GM23248 (cell line): ENCODE measurements at regions not wholly inside any gene's neighbourhood (a gene's known extent, or its start where the extent isn't known, plus 50 kb on each side); places are given as distances from the start of the nearest gene placed in this dataset.
"Not testable (repeated sequence)": the region's sequence is repeated elsewhere in the genome, so short reads cannot be mapped to it uniquely, and the experiment has no call there.

Experiments
- DNase-seq: peaks from one replicate; pipeline ENCODE4 v3.0.0-alpha.2; 2015
- H2AFZ ChIP-seq: fragments of 200-600 bp; sonication (generic); 2 replicates; pipeline ENCODE4 v1.6.1; 2016; ENCODE audit warnings: antibody characterized with exemption
- H3F3A ChIP-seq: fragments of 200-600 bp; sonication (generic); 2 replicates; pipeline ENCODE4 v1.6.1; 2016; ENCODE audit warnings: mild to moderate bottlenecking, antibody characterized with exemption, mixed run types; ENCODE audit not compliant: insufficient read depth
- H3K27ac ChIP-seq: fragments of 200-600 bp; sonication (generic); 2 replicates; pipeline ENCODE4 v1.5.1; 2016; ENCODE audit warnings: mild to moderate bottlenecking
- H3K27me3 ChIP-seq: fragments of 200-600 bp; sonication (generic); replicated peaks from 2 replicates; pipeline ENCODE4 v1.6.1; 2016; ENCODE audit warnings: mild to moderate bottlenecking; ENCODE audit not compliant: insufficient read depth
- H3K36me3 ChIP-seq: fragments of 200-600 bp; sonication (generic); 2 replicates; pipeline ENCODE4 v1.6.1; 2016; ENCODE audit warnings: low read depth, mild to moderate bottlenecking
- H3K4me1 ChIP-seq: fragments of 200-600 bp; sonication (generic); 2 replicates; pipeline ENCODE4 v1.6.1; 2016; ENCODE audit warnings: mild to moderate bottlenecking; ENCODE audit not compliant: insufficient read depth
- H3K4me2 ChIP-seq: fragments of 200-600 bp; sonication (generic); one replicate; pipeline ENCODE4 v1.6.1; 2016; ENCODE audit warnings: mild to moderate bottlenecking; ENCODE audit not compliant: unreplicated experiment
- H3K4me3 ChIP-seq: fragments of 200-600 bp; sonication (generic); 2 replicates; pipeline ENCODE4 v1.5.1; 2016; ENCODE audit warnings: mild to moderate bottlenecking
- H3K79me2 ChIP-seq: fragments of 200-600 bp; sonication (generic); 2 replicates; pipeline ENCODE4 v1.6.1; 2016; ENCODE audit warnings: mild to moderate bottlenecking; ENCODE audit not compliant: insufficient read depth
- H3K9ac ChIP-seq: fragments of 200-600 bp; sonication (generic); 2 replicates; pipeline ENCODE4 v1.6.1; 2016; ENCODE audit warnings: mild to moderate bottlenecking
- H3K9me2 ChIP-seq: fragments of 200-600 bp; sonication (generic); 2 replicates; pipeline ENCODE4 v1.6.1; 2016; ENCODE audit warnings: mixed run types, mild to moderate bottlenecking, moderate library complexity; ENCODE audit not compliant: insufficient read depth
- H3K9me3 ChIP-seq: fragments of 200-600 bp; sonication (generic); one replicate; pipeline ENCODE4 v1.6.1; 2017; ENCODE audit warnings: low read depth
- H4K20me1 ChIP-seq: fragments of 200-600 bp; sonication (generic); 2 replicates; pipeline ENCODE4 v1.6.0; 2016; ENCODE audit not compliant: insufficient read depth
- EZH2 ChIP-seq: fragments of 200-600 bp; sonication (generic); IDR thresholded peaks from 2 replicates; pipeline ENCODE4 v1.6.1; 2018; ENCODE audit warnings: antibody characterized with exemption, mild to moderate bottlenecking; ENCODE audit not compliant: insufficient read depth, poor library complexity, severe bottlenecking
- EZH2phosphoT487 ChIP-seq: fragments of 200-600 bp; sonication (generic); IDR thresholded peaks from 2 replicates; pipeline ENCODE4 v1.6.1; 2018; ENCODE audit warnings: antibody characterized with exemption, moderate library complexity, mild to moderate bottlenecking, low read depth; ENCODE audit not compliant: insufficient read depth
- WGBS, 2 experiments: methylation state at CpG; one replicate each; pipeline ENCODE4 v1.1.6; 2015 to 2017; ENCODE audit warnings: low lambda C conversion rate in 2 of 2, low coverage in 1 of 2; ENCODE audit errors: missing lambda C conversion rate in 2 of 2; 5-methylcytosine and 5-hydroxymethylcytosine counted together
- in situ Hi-C: fragments of 300-500 bp; cut with MboI; formaldehyde crosslinking; loops from 2 replicates; pipeline ENCODE4 v1.15.0; 2020

DNA sequence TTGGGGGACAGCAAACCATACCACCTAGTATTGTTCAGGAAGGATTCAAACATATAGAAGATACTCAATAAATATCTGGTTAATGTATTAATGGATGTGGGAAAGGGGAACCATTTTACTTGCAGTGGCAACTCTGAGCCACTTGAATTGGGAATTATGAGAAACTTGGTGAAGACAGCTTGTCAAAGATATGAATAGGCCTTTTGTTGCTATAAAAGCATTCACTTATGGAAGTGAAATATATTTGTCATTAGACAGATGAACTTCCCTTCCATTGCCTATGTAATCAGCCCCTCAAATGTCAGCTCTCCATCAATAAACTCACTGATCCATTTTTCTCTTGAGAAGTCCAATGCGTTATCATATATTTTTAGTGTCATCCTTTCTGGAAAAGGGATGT lies 56.1 kb downstream of the GPR85 start:
- H4K20me1 ChIP-seq: no peaks in the 10 kb centered on the region
- H3K9ac ChIP-seq: no peak overlapping the region
- DNase-seq: no peak
- no peaks in the 10 kb centered on the region for H3K79me2 ChIP-seq
- no peaks in the 10 kb centered on the region for H3K27me3 ChIP-seq
- no peak overlapping the region for H3K27ac ChIP-seq
- no peaks in the 10 kb centered on the region for H3K9me2 ChIP-seq
- H3K4me2 ChIP-seq: no peak overlapping the region
- H3K36me3 ChIP-seq: no peaks in the 10 kb centered on the region
- H3K9me3 ChIP-seq: no peaks in the 10 kb centered on the region
- H3F3A ChIP-seq: 0 out of 2 replicates have a peak, but pooled peaks cover 5% of the 10 kb centered on the region
- WGBS, 2 experiments: 74 to 79% methylated on average over 1 of the region's 1 CpG
- H2AFZ ChIP-seq: no peak overlapping the region
- peaks cover 10% of the 10 kb centered on the region for H3K4me1 ChIP-seq
- no peak for TF ChIP-seq EZH2phosphoT487
- no peak for TF ChIP-seq EZH2
- no peak overlapping the region for H3K4me3 ChIP-seq
- in situ Hi-C loops: no loop called here

DNA sequence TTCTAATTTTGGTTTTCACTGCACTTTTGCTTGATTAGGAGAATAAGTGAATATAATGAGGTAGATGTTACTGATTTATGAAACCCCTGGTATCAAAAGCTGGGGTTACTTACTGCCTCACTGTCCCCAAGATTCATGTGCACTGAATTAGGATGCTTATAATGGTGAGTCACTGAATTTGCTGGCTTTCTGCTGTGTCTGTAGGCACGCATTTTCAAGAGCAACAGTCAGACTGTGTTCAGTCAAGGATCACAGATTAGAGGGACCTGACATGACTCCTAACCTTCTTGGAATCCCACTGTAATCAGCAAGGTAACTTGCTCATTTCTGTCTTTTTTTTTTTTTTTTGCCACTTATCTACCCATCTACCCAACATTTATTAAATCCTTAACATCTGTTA lies 59.7 kb downstream of the GPR85 start:
- peak; percentile 74 for DNase-seq
- Histone ChIP-seq H3K36me3 (no peaks in the 10 kb centered on the region), H3K4me2 (no peak overlapping the region), H3K9ac (no peak overlapping the region), H3K4me1 (peaks cover 10% of the 10 kb centered on the region), H3K4me3 (no peak overlapping the region), H3K27me3 (no peaks in the 10 kb centered on the region), H4K20me1 (no peaks in the 10 kb centered on the region), H3K27ac (no peak overlapping the region), H3F3A (0 out of 2 replicates have a peak, but pooled peaks cover 5% of the 10 kb centered on the region), H3K9me3 (no peaks in the 10 kb centered on the region), H2AFZ (no peak overlapping the region), H3K9me2 (no peaks in the 10 kb centered on the region), H3K79me2 (no peaks in the 10 kb centered on the region)
- WGBS, 2 experiments: 0 to 8% methylated on average over 1 of the region's 1 CpG
- in situ Hi-C loops: loop anchor here (10.0 kb wide), 1 partner anchor 268 kb away; no protein-coding TSS in a partner anchor
- no peak for TF ChIP-seq EZH2
- TF ChIP-seq EZH2phosphoT487: no peak

DNA sequence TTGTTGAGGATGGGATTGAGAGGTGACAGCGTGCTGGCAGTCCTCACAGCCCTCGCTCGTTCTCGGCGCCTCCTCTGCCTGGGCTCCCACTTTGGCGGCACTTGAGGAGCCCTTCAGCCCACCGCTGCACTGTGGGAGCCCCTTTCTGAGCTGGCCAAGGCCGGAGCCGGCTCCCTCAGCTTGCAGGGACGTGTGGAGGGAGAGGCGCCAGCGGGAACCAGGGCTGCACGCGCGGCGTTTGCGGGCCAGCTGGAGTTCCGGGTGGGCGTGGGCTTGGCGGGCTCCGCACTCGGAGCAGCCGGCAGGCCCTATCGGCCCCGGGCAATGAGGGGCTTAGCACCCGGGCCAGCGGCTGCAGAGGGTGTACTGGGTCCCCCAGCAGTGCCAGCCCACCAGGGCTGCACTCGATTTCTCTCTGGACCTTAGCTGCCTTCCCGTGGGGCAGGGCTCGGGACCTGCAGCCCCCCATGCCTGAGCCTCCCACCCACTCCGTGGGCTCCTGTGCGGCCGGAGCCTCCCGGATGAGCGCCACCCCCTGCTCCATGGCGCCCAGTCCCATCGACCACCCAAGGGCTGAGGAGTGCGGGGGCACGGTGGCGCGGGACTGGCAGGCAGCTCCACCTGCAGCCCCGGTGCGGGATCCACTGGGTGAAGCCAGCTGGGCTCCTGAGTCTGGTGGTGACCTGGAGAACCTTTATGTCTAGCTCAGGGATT lies 69.3 kb downstream of the GPR85 start:
- not testable (repeated sequence) for H3K9ac ChIP-seq, H3F3A ChIP-seq, H3K4me2 ChIP-seq, H4K20me1 ChIP-seq, H3K9me2 ChIP-seq, H2AFZ ChIP-seq, H3K27ac ChIP-seq, H3K4me1 ChIP-seq, H3K4me3 ChIP-seq, H3K27me3 ChIP-seq, H3K36me3 ChIP-seq, DNase-seq, H3K79me2 ChIP-seq, H3K9me3 ChIP-seq
- 86 to 91% methylated on average over 29 to 36 of the region's 43 CpGs for WGBS, 2 experiments
- in situ Hi-C loops: loop anchor here (10.0 to 25.0 kb wide), 2 partner anchors 398 to 670 kb away; no protein-coding TSS in a partner anchor

- Histone ChIP-seq H2AFZ (peak overlapping the region; percentile 40), H3K36me3 (no peaks in the 10 kb centered on the region), H3K79me2 (no peaks in the 10 kb centered on the region), H3K27me3 (no peaks in the 10 kb centered on the region), H3K4me3 (no peak overlapping the region), H3K9me3 (no peaks in the 10 kb centered on the region), H3K27ac (no peak overlapping the region), H3F3A (no peaks in the 10 kb centered on the region), H4K20me1 (no peaks in the 10 kb centered on the region), H3K4me1 (no peaks in the 10 kb centered on the region), H3K9ac (no peak overlapping the region), H3K9me2 (no peaks in the 10 kb centered on the region), H3K4me2 (no peak overlapping the region)
- 12 to 15% methylated on average over 2 of the region's 2 CpGs for WGBS, 2 experiments
- TF ChIP-seq EZH2phosphoT487: no peak
- TF ChIP-seq EZH2: no peak
- in situ Hi-C loops: loop anchor here (10.0 to 25.0 kb wide), 2 partner anchors 400 to 672 kb away; no protein-coding TSS in a partner anchor
- peak; percentile 66 for DNase-seq
These were observed 71.5 kb downstream of the GPR85 start for GRCh38 chr7:113015034-113015645.
